Right renal cortex interstitium (tissue), 3 donors: ENCODE measurements at regions not wholly inside any gene's neighbourhood (a gene's known extent, or its start where the extent isn't known, plus 50 kb on each side); places are given as distances from the start of the nearest gene placed in this dataset.
"Not testable (repeated sequence)": the region's sequence is repeated elsewhere in the genome, so short reads cannot be mapped to it uniquely, and the experiment has no call there.

ENCODE experiments used
- DNase-seq, 3 donors: peaks; one replicate each; pipeline ENCODE4 v3.0.0-alpha.2; 2013; ENCODE audit warnings: low read depth in 3 of 3, low spot score in 2 of 3

- no peak for DNase-seq
Observed at GRCh38 chr6:60991427-60992028, 1294.5 kb downstream of the KHDRBS2 start.

- no peak for DNase-seq
Observed at GRCh38 chr6:60952500-60952899, 1333.5 kb downstream of the KHDRBS2 start.

GRCh38 chr6:60950221-60950923, 1335.7 kb downstream of the KHDRBS2 start:
- DNase-seq = peak in 1 of 3 donors; percentile 10

GRCh38 chr6:60947416-60947815, 1338.6 kb downstream of the KHDRBS2 start:
- not testable (repeated sequence) for DNase-seq

GRCh38 chr6:60944803-60945202, 1341.2 kb downstream of the KHDRBS2 start:
- DNase-seq = not testable (repeated sequence)

- not testable (repeated sequence) for DNase-seq
Observed at GRCh38 chr6:60935970-60936369, 1350.1 kb downstream of the KHDRBS2 start.

GRCh38 chr6:60919652-60920051, 1366.4 kb downstream of the KHDRBS2 start:
- not testable (repeated sequence) for DNase-seq

GRCh38 chr6:60903860-60904259, 1382.2 kb downstream of the KHDRBS2 start:
- not testable (repeated sequence) for DNase-seq

- not testable (repeated sequence) for DNase-seq
Observed at GRCh38 chr6:60893374-60893773, 1392.7 kb downstream of the KHDRBS2 start.

- DNase-seq = no peak
Observed at GRCh38 chr6:60891606-60892005, 1394.4 kb downstream of the KHDRBS2 start.

- not testable (repeated sequence) for DNase-seq
Observed at GRCh38 chr6:60877396-60877795, 1408.6 kb downstream of the KHDRBS2 start.

GRCh38 chr6:60870779-60871178, 1415.2 kb downstream of the KHDRBS2 start:
- not testable (repeated sequence) for DNase-seq

- no peak for DNase-seq
Observed at GRCh38 chr6:60867548-60867947, 1418.5 kb downstream of the KHDRBS2 start.

GRCh38 chr6:60843175-60843982, 1442.6 kb downstream of the KHDRBS2 start:
- DNase-seq = not testable (repeated sequence)

- DNase-seq = not testable (repeated sequence)
Observed at GRCh38 chr6:60830726-60831125, 1455.3 kb downstream of the KHDRBS2 start.

- DNase-seq = not testable (repeated sequence)
Observed at GRCh38 chr6:60822597-60822996, 1463.4 kb downstream of the KHDRBS2 start.

- DNase-seq = not testable (repeated sequence)
Observed at GRCh38 chr6:60818072-60818471, 1468.0 kb downstream of the KHDRBS2 start.

GRCh38 chr6:60814784-60815183, 1471.2 kb downstream of the KHDRBS2 start:
- not testable (repeated sequence) for DNase-seq

GRCh38 chr6:60813897-60814596, 1472.0 kb downstream of the KHDRBS2 start:
- DNase-seq = not testable (repeated sequence)

- not testable (repeated sequence) for DNase-seq
Observed at GRCh38 chr6:60810216-60810615, 1475.8 kb downstream of the KHDRBS2 start.

GRCh38 chr6:60799146-60799545, 1486.9 kb downstream of the KHDRBS2 start:
- DNase-seq = not testable (repeated sequence)
